Stomach (tissue), 8 donors: ENCODE measurements at regions not wholly inside any gene's neighbourhood (a gene's known extent, or its start where the extent isn't known, plus 50 kb on each side); places are given as distances from the start of the nearest gene placed in this dataset.

Experiments used
- DNase-seq, 2 donors: peaks; one replicate each; pipeline versions ENCODE4 v3.0.0 to v3.0.0-alpha.2; 2013 to 2019
- H3K27ac ChIP-seq, 5 donors: fragments of 200-600 bp in 4 of 5; sonication (generic) in 4 of 5; one replicate each; pipeline ENCODE4 v1.5.1; 2013 to 2019; ENCODE audit warnings: mild to moderate bottlenecking in 1 of 5, moderate library complexity in 1 of 5
- H3K27me3 ChIP-seq, 3 donors: fragments of 200-600 bp; sonication (generic); one replicate each; pipeline ENCODE4 v1.5.1; 2017 to 2019; ENCODE audit warnings: mixed run types in 1 of 3
- H3K36me3 ChIP-seq, 4 donors: fragments of 200-600 bp; sonication (generic); 1 replicate in 3 of 4; 2 replicates in 1 of 4; pipeline ENCODE4 v1.5.1; 2016 to 2019
- H3K4me1 ChIP-seq, 4 donors: fragments of 200-600 bp; sonication (generic); one replicate each; pipeline ENCODE4 v1.5.1; 2016 to 2019
- H3K4me3 ChIP-seq, 4 donors: fragments of 200-600 bp; sonication (generic) in 3 of 4; one replicate each; pipeline ENCODE4 v1.5.1; 2016 to 2019; ENCODE audit warnings: mild to moderate bottlenecking in 1 of 4
- H3K9me3 ChIP-seq, 4 donors: fragments of 200-600 bp; sonication (generic); one replicate each; pipeline ENCODE4 v1.5.1; 2016 to 2019
- EP300 ChIP-seq: sonication (generic); formaldehyde crosslinking; IDR thresholded peaks from one replicate; pipeline ENCODE4 v1.6.1; 2017; ENCODE audit warnings: antibody characterized with exemption
- POLR2A ChIP-seq, 4 donors: fragments of 450-650 bp; IDR thresholded peaks; one replicate each; pipeline ENCODE4 v1.6.1; 2016; ENCODE audit warnings: antibody characterized with exemption in 4 of 4, control low read depth in 2 of 4, mild to moderate bottlenecking in 1 of 4, moderate library complexity in 1 of 4
- POLR2AphosphoS5 ChIP-seq, 3 donors: sonication (generic); formaldehyde crosslinking; IDR thresholded peaks; one replicate each; pipeline ENCODE4 v1.6.1; 2016; ENCODE audit warnings: antibody characterized with exemption in 3 of 3
- WGBS, 5 donors: extraction: QIAGEN DNeasy Blood & Tissue Kit in 3 of 5; methylation state at CpG; one replicate each; pipeline versions ENCODE4 v1.1.5 to v1.1.7; 2013 to 2018; 5-methylcytosine and 5-hydroxymethylcytosine counted together
- intact Hi-C: fragments of 100-400 bp; cut with DNase I; formaldehyde crosslinking; loops from one replicate; pipeline ENCODE4 v1.15.1; 2023; ENCODE audit warnings: low total_unique reads
- TF ChIP-seq, protein P1 (sequence below), 7 experiments: fragments of 450-650 bp in 4 of 7; fragments of 200-600 bp in 3 of 7; sonication (generic) in 3 of 7; IDR thresholded peaks; one replicate each; pipeline ENCODE4 v1.5.1; 2016 to 2019; ENCODE audit warnings: antibody characterized with exemption in 7 of 7, control low read depth in 2 of 7, mild to moderate bottlenecking in 1 of 7
- donor health status: healthy with polysubstance abuse.
- donor health status: Bipolar disorder and iron deficiency.
- donor health status: healthy.

DNA sequence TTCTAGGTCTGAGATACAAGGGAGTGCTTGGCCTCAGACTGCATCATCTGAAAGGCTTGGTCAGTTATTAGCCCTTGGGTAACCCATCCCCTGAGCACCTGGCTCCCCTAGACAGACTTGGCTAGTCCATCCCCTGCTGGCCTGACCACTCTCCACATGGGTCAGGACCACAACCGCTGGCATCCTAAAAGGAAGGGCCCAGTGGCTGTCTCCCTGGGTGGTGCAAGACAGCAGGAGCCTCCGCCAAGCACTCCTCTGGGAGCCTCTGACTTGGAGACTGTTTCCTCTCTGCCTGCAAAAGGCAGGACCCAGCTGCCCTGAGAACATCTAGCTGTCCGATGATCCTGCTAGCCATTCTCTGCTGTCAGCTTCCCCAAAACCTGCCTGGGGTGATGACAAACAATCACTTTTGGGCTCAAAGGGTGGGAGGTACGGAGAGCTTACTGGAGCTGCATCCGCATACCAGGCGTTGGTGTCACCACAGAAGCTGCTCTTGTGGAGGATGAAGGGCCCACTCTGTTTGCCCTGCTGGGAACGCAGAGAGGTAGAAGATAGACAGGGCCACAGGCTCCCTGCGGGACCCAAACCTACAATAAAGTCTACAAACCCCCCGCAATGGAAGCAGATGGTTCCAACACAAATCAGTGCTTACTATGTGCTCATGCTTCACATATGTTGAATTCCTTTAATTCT, 108.0 kb upstream of the PRR20G start:
- no peak overlapping the region for H3K27ac ChIP-seq
- intact Hi-C loops, result no loop called here

DNA sequence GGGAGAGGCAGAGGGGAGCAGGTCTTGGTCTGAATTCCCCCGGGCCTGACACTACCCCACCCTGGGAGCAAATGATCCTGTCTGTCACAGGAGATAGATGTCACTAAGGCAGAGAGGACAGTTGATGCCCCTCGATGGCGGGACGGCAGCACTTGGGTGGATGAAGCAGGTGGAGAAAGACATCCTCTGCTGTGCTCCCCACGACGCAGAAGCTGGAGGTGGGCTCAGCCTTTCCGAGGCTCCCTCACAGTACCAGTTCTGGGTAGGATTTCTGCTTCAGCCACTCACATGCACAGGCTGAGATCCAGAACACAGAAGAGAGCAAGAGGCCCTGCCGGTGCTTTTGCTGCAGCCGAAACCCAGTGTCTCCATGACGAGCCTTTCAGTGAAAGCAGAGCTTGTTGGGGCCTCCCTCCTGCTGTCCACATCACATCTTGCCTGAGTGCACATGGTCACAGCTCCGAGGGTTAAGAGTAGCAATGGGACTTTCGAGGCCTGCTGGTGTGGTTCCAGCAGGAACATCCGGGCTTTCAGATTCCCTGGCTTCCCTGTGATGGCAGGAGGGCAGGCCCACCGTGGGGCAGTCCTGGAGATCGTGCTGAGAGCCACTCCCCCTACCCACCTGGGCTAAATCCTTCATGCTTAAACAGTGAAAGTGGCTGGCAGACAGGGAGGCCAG, 107.3 kb upstream of the PRR20G start:
- peaks cover 0 to 70% (median 7%) of the 10 kb centered on the region in 3 donors for H3K27me3 ChIP-seq
- WGBS, 5 donors, result 59 to 71% (median 65%) methylated on average over 12 to 15 of the region's 15 CpGs
- no peaks in the 10 kb centered on the region for H3K4me1 ChIP-seq
- TF ChIP-seq POLR2AphosphoS5 (IDR thresholded peaks at IDR 0.05), result no peak
- DNase-seq, result no peak
- no peaks in the 10 kb centered on the region for H3K9me3 ChIP-seq
- H3K27ac ChIP-seq, result no peak overlapping the region
- intact Hi-C loops, result no loop called here
- H3K36me3 ChIP-seq, result no peaks in the 10 kb centered on the region
- no peak overlapping the region for H3K4me3 ChIP-seq

More for the DNA sequence above, 108.0 kb upstream of the PRR20G start:
- H3K9me3 ChIP-seq, result no peaks in the 10 kb centered on the region
- H3K4me3 ChIP-seq, result no peak overlapping the region
- no peaks in the 10 kb centered on the region for H3K36me3 ChIP-seq
- DNase-seq, result no peak
- 50 to 57% (median 53%) methylated on average over 6 to 9 of the region's 9 CpGs for WGBS, 5 donors
- H3K27me3 ChIP-seq, result peaks cover 0 to 63% (median 6%) of the 10 kb centered on the region in 3 donors
- no peaks in the 10 kb centered on the region for H3K4me1 ChIP-seq
- TF ChIP-seq POLR2A (IDR thresholded peaks at IDR 0.05) (no peak), POLR2AphosphoS5 (IDR thresholded peaks at IDR 0.05) (no peak), EP300 (no peak)
- TF ChIP-seq, protein P1, sequence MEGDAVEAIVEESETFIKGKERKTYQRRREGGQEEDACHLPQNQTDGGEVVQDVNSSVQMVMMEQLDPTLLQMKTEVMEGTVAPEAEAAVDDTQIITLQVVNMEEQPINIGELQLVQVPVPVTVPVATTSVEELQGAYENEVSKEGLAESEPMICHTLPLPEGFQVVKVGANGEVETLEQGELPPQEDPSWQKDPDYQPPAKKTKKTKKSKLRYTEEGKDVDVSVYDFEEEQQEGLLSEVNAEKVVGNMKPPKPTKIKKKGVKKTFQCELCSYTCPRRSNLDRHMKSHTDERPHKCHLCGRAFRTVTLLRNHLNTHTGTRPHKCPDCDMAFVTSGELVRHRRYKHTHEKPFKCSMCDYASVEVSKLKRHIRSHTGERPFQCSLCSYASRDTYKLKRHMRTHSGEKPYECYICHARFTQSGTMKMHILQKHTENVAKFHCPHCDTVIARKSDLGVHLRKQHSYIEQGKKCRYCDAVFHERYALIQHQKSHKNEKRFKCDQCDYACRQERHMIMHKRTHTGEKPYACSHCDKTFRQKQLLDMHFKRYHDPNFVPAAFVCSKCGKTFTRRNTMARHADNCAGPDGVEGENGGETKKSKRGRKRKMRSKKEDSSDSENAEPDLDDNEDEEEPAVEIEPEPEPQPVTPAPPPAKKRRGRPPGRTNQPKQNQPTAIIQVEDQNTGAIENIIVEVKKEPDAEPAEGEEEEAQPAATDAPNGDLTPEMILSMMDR (IDR thresholded peaks at IDR 0.05), result no peak

DNA sequence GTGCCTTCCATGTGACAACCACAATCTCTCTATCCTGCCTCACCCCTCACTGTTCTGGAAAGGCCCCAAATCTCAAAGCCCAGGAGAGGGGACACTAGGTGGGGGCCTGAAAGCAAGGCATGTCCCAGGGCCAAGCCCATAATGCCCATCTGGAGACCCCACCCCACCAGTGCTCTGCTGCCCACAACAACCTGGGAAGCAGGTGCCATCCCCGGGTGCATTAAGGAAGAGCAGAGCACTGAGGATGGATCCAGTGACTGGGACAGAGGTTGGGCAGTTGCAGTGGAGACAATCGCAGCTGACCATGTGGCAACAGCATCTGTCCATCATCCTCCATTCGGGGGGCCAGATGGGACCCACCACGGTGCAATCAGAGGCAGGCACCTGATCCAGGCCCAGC, 106.2 kb upstream of the PRR20G start:
- no peak for DNase-seq
- WGBS, 5 donors, result 55 to 74% (median 67%) methylated on average over 4 of the region's 4 CpGs
- Histone ChIP-seq H3K9me3 (no peaks in the 10 kb centered on the region), H3K4me1 (no peaks in the 10 kb centered on the region), H3K27me3 (peaks cover 0 to 81% (median 14%) of the 10 kb centered on the region in 3 donors), H3K4me3 (no peak overlapping the region), H3K36me3 (no peaks in the 10 kb centered on the region), H3K27ac (no peak overlapping the region)
- TF ChIP-seq POLR2AphosphoS5 (IDR thresholded peaks at IDR 0.05), result no peak
- TF ChIP-seq EP300, result no peak
- TF ChIP-seq, protein P1 (IDR thresholded peaks at IDR 0.05), result no peak
- no peak for TF ChIP-seq POLR2A (IDR thresholded peaks at IDR 0.05)
- intact Hi-C loops, result no loop called here

DNA sequence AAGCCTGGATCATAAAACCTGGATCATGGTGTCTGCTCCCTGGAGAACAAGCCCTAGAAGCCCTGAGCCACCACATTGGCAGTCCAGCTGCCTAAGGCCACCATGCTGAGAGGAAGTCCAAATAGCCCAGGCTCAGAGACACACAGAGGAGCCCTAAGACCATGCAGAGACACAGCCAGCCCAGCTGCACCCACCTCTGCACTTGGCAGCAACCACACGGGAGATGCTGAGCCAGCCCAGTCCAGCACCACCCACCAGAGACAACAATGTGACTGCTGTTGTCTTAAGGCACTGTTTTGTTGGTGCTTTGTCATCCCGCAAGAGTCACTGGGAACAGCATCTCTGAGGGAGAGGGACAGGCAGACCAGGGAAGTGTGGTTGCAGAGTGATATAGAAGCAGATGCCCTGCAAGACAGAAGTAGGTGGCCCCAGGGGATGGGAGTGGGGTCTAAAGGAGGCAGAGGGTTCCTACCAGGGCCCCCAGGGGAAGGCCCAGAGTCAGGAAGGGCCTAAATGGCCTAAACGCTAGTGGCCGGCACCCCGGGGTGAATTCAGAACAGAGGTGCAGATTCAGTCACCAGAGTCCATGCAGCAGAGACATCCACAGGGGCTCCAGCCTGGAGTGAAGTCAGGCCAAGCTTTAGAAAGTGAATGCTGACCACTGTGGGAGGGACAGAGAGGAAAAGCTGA, 105.4 kb upstream of the PRR20G start:
- H3K27me3 ChIP-seq, result peaks cover 0 to 89% (median 20%) of the 10 kb centered on the region in 3 donors
- DNase-seq, result no peak
- H3K9me3 ChIP-seq, result no peaks in the 10 kb centered on the region
- H3K27ac ChIP-seq, result no peak overlapping the region
- TF ChIP-seq, protein P1 (IDR thresholded peaks at IDR 0.05), result no peak
- TF ChIP-seq POLR2A (IDR thresholded peaks at IDR 0.05), result no peak
- no peak for TF ChIP-seq POLR2AphosphoS5 (IDR thresholded peaks at IDR 0.05)
- TF ChIP-seq EP300, result no peak
- no peak overlapping the region for H3K4me3 ChIP-seq
- H3K4me1 ChIP-seq, result no peaks in the 10 kb centered on the region
- 63 to 84% (median 72%) methylated on average over 4 to 5 of the region's 5 CpGs for WGBS, 5 donors
- intact Hi-C loops, result no loop called here
- no peaks in the 10 kb centered on the region for H3K36me3 ChIP-seq
